ENCODE measurements at regions not wholly inside any gene's neighbourhood (a gene's known extent, or its start where the extent isn't known, plus 50 kb on each side); places are given as distances from the start of the nearest gene placed in this dataset.

- TF ChIP-seq CTCF (IDR thresholded peaks at IDR 0.05) (no peak), ZFX (IDR thresholded peaks at IDR 0.05; ENCODE audit: borderline replicate concordance) (no peak)
Measured at GRCh38 chr4:170610434-170610833, 520.7 kb upstream of the AADAT start.
